IMR-90 (cell line): ENCODE measurements at regions not wholly inside any gene's neighbourhood (a gene's known extent, or its start where the extent isn't known, plus 50 kb on each side); places are given as distances from the start of the nearest gene placed in this dataset.
A peak's percentile ranks its signal among the peaks of the same experiment; 100 is the strongest.

Source experiments
- ATAC-seq: fragments of 200-7000 bp; cut with Tn5 transposase; 2 replicates; pipeline ENCODE4 v1.9.1; 2020; ENCODE audit warnings: low read depth, mild to moderate bottlenecking, moderate library complexity
- BruUV-seq: library from RNA; stranded (reverse); fragments of 400-500 nt; replicated peaks from 2 replicates; lab custom pipeline; 2021; lab: Mats Ljungman, UMichigan
- CTCF ChIA-PET: fragments of 300-600 bp; formaldehyde crosslinking; extraction: SDS; loops from one replicate; lab custom pipeline; 2021; ENCODE audit warnings: antibody characterized with exemption; lab: Yijun Ruan, JAX
- POLR2A ChIA-PET: fragments of 300-600 bp; sonication (Branson Sonifier 250); formaldehyde crosslinking; loops from one replicate; lab custom pipeline; 2022; ENCODE audit warnings: antibody characterized with exemption; ENCODE audit not compliant: unreplicated experiment; lab: Charles Lee
- DNase-seq: peaks from one replicate; pipeline ENCODE4 v3.0.0; 2013
- H2AFZ ChIP-seq: replicated peaks from 2 replicates; pipeline ENCODE3; 2013; ENCODE audit warnings: low read length, mild to moderate bottlenecking; ENCODE audit not compliant: poor library complexity
- H2AK5ac ChIP-seq: 2 replicates; pipeline ENCODE4 v1.6.1; 2013; ENCODE audit warnings: low read depth, low read length, inconsistent platforms
- H2AK9ac ChIP-seq: replicated peaks from 2 replicates; pipeline ENCODE3; 2013; ENCODE audit warnings: mild to moderate bottlenecking, low read depth, low read length, moderate library complexity; ENCODE audit not compliant: poor library complexity
- H2BK120ac ChIP-seq: 2 replicates; pipeline ENCODE4 v1.6.1; 2013; ENCODE audit warnings: low read depth, low read length, inconsistent platforms
- H2BK15ac ChIP-seq: 3 replicates; pipeline ENCODE4 v1.6.1; 2013; ENCODE audit warnings: low read depth, low read length, inconsistent platforms
- H2BK20ac ChIP-seq: 2 replicates; pipeline ENCODE4 v1.6.1; 2013; ENCODE audit warnings: low read depth, mild to moderate bottlenecking, inconsistent platforms, low read length, moderate library complexity
- H2BK5ac ChIP-seq: 2 replicates; pipeline ENCODE4 v1.6.1; 2013; ENCODE audit warnings: mild to moderate bottlenecking, low read depth, low read length, inconsistent platforms; ENCODE audit not compliant: poor library complexity, severe bottlenecking
- H3K14ac ChIP-seq: replicated peaks from 2 replicates; pipeline ENCODE4 v1.6.1; 2013; ENCODE audit warnings: low read depth, low read length, inconsistent platforms
- H3K18ac ChIP-seq: 2 replicates; pipeline ENCODE4 v1.6.1; 2013; ENCODE audit warnings: low read depth, low read length, control low read depth
- H3K23ac ChIP-seq: 2 replicates; pipeline ENCODE4 v1.6.1; 2013; ENCODE audit warnings: low read depth, low read length, inconsistent platforms
- H3K27ac ChIP-seq: 2 replicates; pipeline ENCODE4 v1.5.1; 2013; ENCODE audit warnings: mild to moderate bottlenecking, control low read depth, low read length; ENCODE audit not compliant: insufficient read depth
- H3K27me3 ChIP-seq: 2 replicates; pipeline ENCODE4 v1.6.1; 2013; ENCODE audit warnings: low read length; ENCODE audit not compliant: control insufficient read depth, insufficient read depth
- H3K36me3 ChIP-seq: 2 replicates; pipeline ENCODE4 v1.6.1; 2013; ENCODE audit warnings: low read length, mixed read lengths; ENCODE audit not compliant: control insufficient read depth, insufficient read depth
- H3K4ac ChIP-seq: 2 replicates; pipeline ENCODE4 v1.6.1; 2013; ENCODE audit warnings: low read depth, low read length, inconsistent platforms
- H3K4me1 ChIP-seq: 2 replicates; pipeline ENCODE4 v1.6.1; 2013; ENCODE audit warnings: low read length, mixed read lengths; ENCODE audit not compliant: control insufficient read depth, insufficient read depth
- H3K4me2 ChIP-seq: 2 replicates; pipeline ENCODE4 v1.6.1; 2013; ENCODE audit warnings: low read depth, mild to moderate bottlenecking, control low read depth, low read length, moderate library complexity
- H3K4me3 ChIP-seq: 2 replicates; pipeline ENCODE4 v1.5.1; 2013; ENCODE audit warnings: low read depth, mild to moderate bottlenecking, control low read depth, low read length, moderate library complexity; ENCODE audit not compliant: insufficient read depth
- H3K56ac ChIP-seq: 2 replicates; pipeline ENCODE4 v1.6.1; 2013; ENCODE audit warnings: low read length, inconsistent platforms; ENCODE audit not compliant: insufficient read depth; ENCODE audit errors: extremely low read depth
- H3K79me1 ChIP-seq, 2 experiments: 2 replicates each; pipeline ENCODE4 v1.6.1; 2013; ENCODE audit warnings: low read length in 2 of 2, inconsistent platforms in 1 of 2, low read depth in 1 of 2
- H3K9ac ChIP-seq: 2 replicates; pipeline ENCODE4 v1.6.1; 2013; ENCODE audit warnings: low read depth, low read length, control low read depth
- H3K9me1 ChIP-seq: 2 replicates; pipeline ENCODE4 v1.6.1; 2013; ENCODE audit warnings: low read length, inconsistent platforms; ENCODE audit not compliant: insufficient read depth
- H3K9me3 ChIP-seq: 2 replicates; pipeline ENCODE4 v1.6.1; 2013; ENCODE audit warnings: low read length; ENCODE audit not compliant: control insufficient read depth, insufficient read depth
- H4K20me1 ChIP-seq: 2 replicates; pipeline ENCODE4 v1.6.1; 2013; ENCODE audit warnings: low read length, inconsistent platforms; ENCODE audit not compliant: insufficient read depth
- H4K5ac ChIP-seq: 2 replicates; pipeline ENCODE4 v1.6.1; 2013; ENCODE audit warnings: mild to moderate bottlenecking, low read depth, low read length, control low read depth
- H4K8ac ChIP-seq, 2 experiments: 2 replicates each; pipeline ENCODE4 v1.6.1; 2013; ENCODE audit warnings: low read depth in 2 of 2, low read length in 2 of 2, control low read depth in 1 of 2, inconsistent platforms in 1 of 2
- H4K91ac ChIP-seq: 2 replicates; pipeline ENCODE4 v1.6.1; 2013; ENCODE audit warnings: low read depth, low read length, inconsistent platforms; ENCODE audit not compliant: insufficient read depth
- BHLHE40 ChIP-seq: fragments of 150-350 bp; IDR thresholded peaks from 2 replicates; pipeline ENCODE4 v1.6.1; 2016; ENCODE audit warnings: mild to moderate bottlenecking, low read depth, low read length
- CEBPB ChIP-seq: IDR thresholded peaks from 2 replicates; pipeline ENCODE4 v1.6.1; 2012; ENCODE audit warnings: low read depth, low read length, improper control_type of control experiment
- CHD1 ChIP-seq: IDR thresholded peaks from 2 replicates; pipeline ENCODE4 v1.6.1; 2012; ENCODE audit warnings: low read depth, low read length, improper control_type of control experiment
- FOS ChIP-seq: fragments of 150-350 bp; IDR thresholded peaks from 2 replicates; pipeline ENCODE4 v1.6.1; 2016; ENCODE audit warnings: low read depth, low read length
- MAFK ChIP-seq: IDR thresholded peaks from 2 replicates; pipeline ENCODE4 v1.6.1; 2012; ENCODE audit warnings: low read depth, low read length, improper control_type of control experiment
- MAZ ChIP-seq: IDR thresholded peaks from 2 replicates; pipeline ENCODE4 v1.6.1; 2012; ENCODE audit warnings: low read depth, mild to moderate bottlenecking, low read length, improper control_type of control experiment, moderate library complexity, borderline replicate concordance
- MXI1 ChIP-seq: IDR thresholded peaks from 2 replicates; pipeline ENCODE4 v1.6.1; 2012; ENCODE audit warnings: low read depth, mild to moderate bottlenecking, low read length, moderate library complexity, borderline replicate concordance
- NFE2L2 ChIP-seq: fragments of 150-350 bp; IDR thresholded peaks from 2 replicates; pipeline ENCODE4 v1.6.1; 2016; ENCODE audit warnings: low read depth, mild to moderate bottlenecking, low read length
- POLR2A ChIP-seq: IDR thresholded peaks from 2 replicates; pipeline ENCODE4 v1.6.1; 2012; ENCODE audit warnings: mild to moderate bottlenecking, low read depth, low read length
- RAD21 ChIP-seq: IDR thresholded peaks from 2 replicates; pipeline ENCODE4 v1.6.1; 2012; ENCODE audit warnings: low read length, improper control_type of control experiment
- RCOR1 ChIP-seq: IDR thresholded peaks from 2 replicates; pipeline ENCODE4 v1.6.1; 2012; ENCODE audit warnings: mild to moderate bottlenecking, low read length, improper control_type of control experiment; ENCODE audit not compliant: insufficient replicate concordance
- RFX5 ChIP-seq: IDR thresholded peaks from 2 replicates; pipeline ENCODE4 v1.8.0; 2012; ENCODE audit warnings: low read depth, mild to moderate bottlenecking, low read length, moderate library complexity
- SMC3 ChIP-seq: fragments of 150-350 bp; IDR thresholded peaks from 2 replicates; pipeline ENCODE4 v1.6.1; 2016; ENCODE audit warnings: low read depth, mild to moderate bottlenecking, antibody characterized with exemption, low read length, moderate library complexity
- WGBS, 2 experiments: methylation state at CpG; one replicate each; pipeline versions ENCODE4 v1.1.5 to v1.1.7; 2013; ENCODE audit warnings: missing lambda C conversion rate in 2 of 2; ENCODE audit not compliant: insufficient read length in 1 of 2; ENCODE audit errors: extremely low coverage in 2 of 2; 5-methylcytosine and 5-hydroxymethylcytosine counted together
- dilution Hi-C: fragments of 300-500 bp; cut with HindIII; formaldehyde crosslinking; loops from one replicate; pipeline ENCODE4 v1.14.3; 2018; ENCODE audit warnings: low sequenced_read_pairs; ENCODE audit not compliant: unreplicated experiment
- in situ Hi-C: fragments of 300-500 bp; cut with MboI; formaldehyde crosslinking; loops from 3 replicates; pipeline ENCODE4 v1.14.3; 2019; ENCODE audit warnings: low sequenced_read_pairs, inconsistent platforms, mixed read lengths
- intact Hi-C: fragments of 100-400 bp; cut with micrococcal nuclease; formaldehyde crosslinking; loops from 2 replicates; pipeline ENCODE4 v1.10.0; 2022
- TF ChIP-seq, protein P1 (sequence below): fragments of 150-350 bp; IDR thresholded peaks from 2 replicates; pipeline ENCODE4 v1.6.1; 2016; ENCODE audit warnings: low read depth, mild to moderate bottlenecking, low read length, moderate library complexity, borderline replicate concordance
- TF ChIP-seq, protein P2 (sequence below): fragments of 150-350 bp; IDR thresholded peaks from 2 replicates; pipeline ENCODE4 v1.6.1; 2017; ENCODE audit warnings: mild to moderate bottlenecking, antibody characterized with exemption, low read length, low read depth
- TF ChIP-seq, protein P3 (sequence below): conservative IDR thresholded peaks from 2 replicates; pipeline ENCODE4 v1.5.1; 2012; ENCODE audit warnings: mild to moderate bottlenecking, low read depth, low read length, improper control_type of control experiment

DNA sequence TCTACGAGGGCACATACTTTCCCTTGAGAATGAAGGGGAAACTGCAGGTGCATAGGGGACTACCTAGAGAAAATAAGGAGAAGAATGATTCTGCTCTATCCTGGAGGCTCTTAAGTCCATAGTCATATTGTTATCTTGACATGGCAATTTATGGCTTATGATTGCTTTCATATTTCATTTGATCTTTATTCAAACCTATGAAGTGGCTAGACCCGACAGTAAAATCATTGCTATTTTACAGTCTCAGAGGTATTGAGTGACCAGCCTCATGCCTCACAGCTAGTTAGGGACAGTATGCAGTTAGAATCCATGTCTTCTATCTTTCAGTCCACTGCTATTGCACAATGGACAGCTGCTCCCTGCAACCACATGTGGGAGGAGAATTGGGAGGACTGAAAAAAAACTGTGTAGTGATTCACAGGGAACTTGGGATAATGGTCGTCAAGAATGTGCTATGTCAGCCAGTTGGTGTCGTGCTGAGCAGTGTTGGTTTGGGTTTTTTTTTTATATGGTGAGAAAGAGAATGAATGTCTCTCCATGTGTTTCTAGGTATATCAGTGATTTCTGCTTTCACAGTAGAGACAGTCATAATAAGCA lies 63.2 kb upstream of the SPPL2A start:
- Histone ChIP-seq H2AFZ (peak overlapping the region; percentile 34), H3K4me1 (no peaks in the 10 kb centered on the region), H2AK5ac (no peak overlapping the region), H3K9me3 (no peaks in the 10 kb centered on the region), H4K91ac (no peak overlapping the region), H3K56ac (no peak overlapping the region), H3K9ac (no peak overlapping the region), H3K27me3 (no peaks in the 10 kb centered on the region), H3K79me1 (no peaks in the 10 kb centered on the region), H2BK5ac (no peak overlapping the region), H3K23ac (no peak overlapping the region), H3K9me1 (no peaks in the 10 kb centered on the region), H2BK120ac (no peak overlapping the region), H2BK15ac (no peak overlapping the region), H4K8ac (no peak overlapping the region), H4K20me1 (no peaks in the 10 kb centered on the region), H3K36me3 (no peaks in the 10 kb centered on the region), H3K27ac (no peak overlapping the region), H2AK9ac (peak overlapping the region; percentile 61), H3K14ac (no peak overlapping the region), H3K4me2 (no peak overlapping the region; the same call in 1 of the 2 replicates), H3K4me3 (no peak overlapping the region), H4K5ac (no peak overlapping the region), H3K18ac (no peak overlapping the region), H2BK20ac (no peak overlapping the region), H3K4ac (no peak overlapping the region)
- no CpG with 5 or more reads among the region's 4 CpGs for WGBS, 2 experiments
- DNase-seq (peak; percentile 86), ATAC-seq (peak; percentile 97)
- CTCF ChIA-PET, result no interaction called here
- POLR2A ChIA-PET, result interaction anchor here (0.7 kb wide), 1 partner anchor 12 kb away, joined by 5 read pairs; no protein-coding TSS in a partner anchor
- dilution Hi-C loops, result no loop called here
- in situ Hi-C loops, result no loop called here
- intact Hi-C loops, result no loop called here
- BruUV-seq, result no TSS peak
- TF ChIP-seq RFX5 (no peak), POLR2A (no peak), MAZ (0 out of 2 replicates have a peak, but pooled peaks have one; percentile 15), RCOR1 (peak; percentile 17), NFE2L2 (peak; percentile 48; the same call in 1 of the 2 replicates), RAD21 (no peak), BHLHE40 (peak; percentile 46; the same call in 1 of the 2 replicates), CEBPB (peak; percentile 100), SMC3 (0 out of 2 replicates have a peak, but pooled peaks have one; percentile 8), FOS (0 out of 2 replicates have a peak, but pooled peaks have one; percentile 34), MAFK (peak; percentile 87), MXI1 (no peak; the same call in 1 of the 2 replicates), CHD1 (no peak)
- TF ChIP-seq, protein P1, sequence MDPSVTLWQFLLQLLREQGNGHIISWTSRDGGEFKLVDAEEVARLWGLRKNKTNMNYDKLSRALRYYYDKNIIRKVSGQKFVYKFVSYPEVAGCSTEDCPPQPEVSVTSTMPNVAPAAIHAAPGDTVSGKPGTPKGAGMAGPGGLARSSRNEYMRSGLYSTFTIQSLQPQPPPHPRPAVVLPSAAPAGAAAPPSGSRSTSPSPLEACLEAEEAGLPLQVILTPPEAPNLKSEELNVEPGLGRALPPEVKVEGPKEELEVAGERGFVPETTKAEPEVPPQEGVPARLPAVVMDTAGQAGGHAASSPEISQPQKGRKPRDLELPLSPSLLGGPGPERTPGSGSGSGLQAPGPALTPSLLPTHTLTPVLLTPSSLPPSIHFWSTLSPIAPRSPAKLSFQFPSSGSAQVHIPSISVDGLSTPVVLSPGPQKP, result no peak
- TF ChIP-seq, protein P2, sequence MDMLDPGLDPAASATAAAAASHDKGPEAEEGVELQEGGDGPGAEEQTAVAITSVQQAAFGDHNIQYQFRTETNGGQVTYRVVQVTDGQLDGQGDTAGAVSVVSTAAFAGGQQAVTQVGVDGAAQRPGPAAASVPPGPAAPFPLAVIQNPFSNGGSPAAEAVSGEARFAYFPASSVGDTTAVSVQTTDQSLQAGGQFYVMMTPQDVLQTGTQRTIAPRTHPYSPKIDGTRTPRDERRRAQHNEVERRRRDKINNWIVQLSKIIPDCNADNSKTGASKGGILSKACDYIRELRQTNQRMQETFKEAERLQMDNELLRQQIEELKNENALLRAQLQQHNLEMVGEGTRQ, result no peak
- TF ChIP-seq, protein P3, sequence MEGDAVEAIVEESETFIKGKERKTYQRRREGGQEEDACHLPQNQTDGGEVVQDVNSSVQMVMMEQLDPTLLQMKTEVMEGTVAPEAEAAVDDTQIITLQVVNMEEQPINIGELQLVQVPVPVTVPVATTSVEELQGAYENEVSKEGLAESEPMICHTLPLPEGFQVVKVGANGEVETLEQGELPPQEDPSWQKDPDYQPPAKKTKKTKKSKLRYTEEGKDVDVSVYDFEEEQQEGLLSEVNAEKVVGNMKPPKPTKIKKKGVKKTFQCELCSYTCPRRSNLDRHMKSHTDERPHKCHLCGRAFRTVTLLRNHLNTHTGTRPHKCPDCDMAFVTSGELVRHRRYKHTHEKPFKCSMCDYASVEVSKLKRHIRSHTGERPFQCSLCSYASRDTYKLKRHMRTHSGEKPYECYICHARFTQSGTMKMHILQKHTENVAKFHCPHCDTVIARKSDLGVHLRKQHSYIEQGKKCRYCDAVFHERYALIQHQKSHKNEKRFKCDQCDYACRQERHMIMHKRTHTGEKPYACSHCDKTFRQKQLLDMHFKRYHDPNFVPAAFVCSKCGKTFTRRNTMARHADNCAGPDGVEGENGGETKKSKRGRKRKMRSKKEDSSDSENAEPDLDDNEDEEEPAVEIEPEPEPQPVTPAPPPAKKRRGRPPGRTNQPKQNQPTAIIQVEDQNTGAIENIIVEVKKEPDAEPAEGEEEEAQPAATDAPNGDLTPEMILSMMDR, result no peak
